A549 (cell line): ENCODE measurements at regions not wholly inside any gene's neighbourhood (a gene's known extent, or its start where the extent isn't known, plus 50 kb on each side); places are given as distances from the start of the nearest gene placed in this dataset.

Experiments
- ATAC-seq, 2 experiments: fragments of 200-7000 bp in 1 of 2; fragments of >200 bp in 1 of 2; cut with Nextera tagmentation in 1 of 2; cut with Tn5 transposase in 1 of 2; 3 replicates each; pipeline versions ENCODE4 v1.8.0 to v1.9.1; 2018 to 2020; ENCODE audit warnings: mild to moderate bottlenecking in 1 of 2, moderate library complexity in 1 of 2
- CTCF ChIA-PET: fragments of 300-600 bp; sonication (Branson Sonifier 250); formaldehyde crosslinking; extraction: SDS; loops from one replicate; lab custom pipeline; 2021; ENCODE audit warnings: antibody characterized with exemption, inconsistent platforms; lab: Yijun Ruan, JAX
- POLR2A ChIA-PET: fragments of 350-600 bp; formaldehyde crosslinking; extraction: SDS; loops from one replicate; lab custom pipeline; 2021; ENCODE audit warnings: antibody characterized with exemption, inconsistent platforms; lab: Yijun Ruan, JAX
- DNase-seq, 2 experiments: peaks; one replicate each; pipeline versions ENCODE4 v3.0.0 to v3.0.0-alpha.2; 2011 to 2016; ENCODE audit warnings: low read depth in 1 of 2, low spot score in 1 of 2
- FAIRE-seq: peaks from 2 replicates; lab custom pipeline; 2011; peaks lifted over from hg19 to GRCh38; lab: Jason Lieb, UNC
- H3K27ac ChIP-seq, 2 experiments: fragments of >200 bp; sonication (Bioruptor Twin); formaldehyde crosslinking; 3 replicates each; pipeline ENCODE4 v1.5.1; 2016 to 2017
- H3K4me1 ChIP-seq: fragments of >200 bp; sonication (Bioruptor Twin); formaldehyde crosslinking; 3 replicates; pipeline ENCODE4 v1.6.1; 2016
- H3K4me2 ChIP-seq: fragments of >200 bp; sonication (Bioruptor Twin); formaldehyde crosslinking; 3 replicates; pipeline ENCODE4 v1.6.1; 2016
- H3K4me3 ChIP-seq: fragments of >200 bp; sonication (Bioruptor Twin); formaldehyde crosslinking; 3 replicates; pipeline ENCODE4 v1.5.1; 2016
- H3K9me3 ChIP-seq: fragments of >200 bp; sonication (Bioruptor Twin); formaldehyde crosslinking; 3 replicates; pipeline ENCODE4 v1.6.1; 2016
- CHD2 ChIP-seq: fragments of 150-350 bp; IDR thresholded peaks from 2 replicates; pipeline ENCODE4 v1.6.1; 2014; ENCODE audit warnings: low read length; ENCODE audit not compliant: partially characterized antibody
- ESRRA ChIP-seq: fragments of 150-350 bp; IDR thresholded peaks from 2 replicates; pipeline ENCODE4 v1.6.1; 2014; ENCODE audit warnings: mild to moderate bottlenecking, low read length, borderline replicate concordance
- HMGXB4 ChIP-seq: fragments of 250-450 bp; sonication (Bioruptor Pico); IDR thresholded peaks from 2 replicates; pipeline ENCODE4 v1.5.0; 2021; ENCODE audit warnings: mild to moderate bottlenecking, moderate library complexity, borderline replicate concordance
- MAFK ChIP-seq: fragments of 450-650 bp; IDR thresholded peaks from 2 replicates; pipeline ENCODE4 v1.6.1; 2014; ENCODE audit not compliant: partially characterized antibody
- MYC ChIP-seq: IDR thresholded peaks from 2 replicates; pipeline ENCODE4 v1.6.1; 2012; ENCODE audit warnings: mild to moderate bottlenecking, inconsistent platforms, low read length, improper control_type of control experiment, borderline replicate concordance
- NPAS2 ChIP-seq: fragments of 250-450 bp; sonication (Bioruptor Pico); IDR thresholded peaks from 2 replicates; pipeline ENCODE4 v1.8.0; 2022; ENCODE audit warnings: mild to moderate bottlenecking, moderate library complexity, borderline replicate concordance
- REST ChIP-seq: fragments of 200-600 bp; sonication (generic); IDR thresholded peaks from 2 replicates; pipeline ENCODE4 v1.6.1; 2016; ENCODE audit warnings: antibody characterized with exemption, mild to moderate bottlenecking, moderate library complexity
- RNF2 ChIP-seq: fragments of 200-600 bp; sonication (generic); IDR thresholded peaks from 2 replicates; pipeline ENCODE4 v1.6.1; 2016; ENCODE audit warnings: low read depth, mild to moderate bottlenecking, antibody characterized with exemption, moderate library complexity, borderline replicate concordance
- ZNF302 ChIP-seq: fragments of 250-450 bp; sonication (Bioruptor Pico); IDR thresholded peaks from 2 replicates; pipeline ENCODE4 v1.9.0; 2021; ENCODE audit warnings: inconsistent platforms, mild to moderate bottlenecking, moderate library complexity
- WGBS: methylation state at CpG from one replicate; pipeline ENCODE4 v1.1.6; 2017; ENCODE audit errors: missing lambda C conversion rate; 5-methylcytosine and 5-hydroxymethylcytosine counted together
- TF ChIP-seq, protein P1 (sequence below): fragments of >200 bp; sonication (Bioruptor Twin); formaldehyde crosslinking; IDR thresholded peaks from 3 replicates; pipeline ENCODE4 v1.5.1; 2016
- TF ChIP-seq, protein P2 (sequence below): fragments of 250-450 bp; sonication (Bioruptor Pico); IDR thresholded peaks from 2 replicates; pipeline ENCODE4 v1.5.0; 2020; ENCODE audit warnings: low read depth, mild to moderate bottlenecking, moderate library complexity
- TF ChIP-seq, protein P3 (sequence below): fragments of 150-350 bp; IDR thresholded peaks from 2 replicates; pipeline ENCODE4 v1.6.1; 2014; ENCODE audit warnings: low read depth, mild to moderate bottlenecking, low read length

GRCh38 chr6:1091900-1092299 is 220.0 kb upstream of the FOXQ1 start (continued):
- TF ChIP-seq REST (no peak), ESRRA (no peak)
- TF ChIP-seq, protein P1, sequence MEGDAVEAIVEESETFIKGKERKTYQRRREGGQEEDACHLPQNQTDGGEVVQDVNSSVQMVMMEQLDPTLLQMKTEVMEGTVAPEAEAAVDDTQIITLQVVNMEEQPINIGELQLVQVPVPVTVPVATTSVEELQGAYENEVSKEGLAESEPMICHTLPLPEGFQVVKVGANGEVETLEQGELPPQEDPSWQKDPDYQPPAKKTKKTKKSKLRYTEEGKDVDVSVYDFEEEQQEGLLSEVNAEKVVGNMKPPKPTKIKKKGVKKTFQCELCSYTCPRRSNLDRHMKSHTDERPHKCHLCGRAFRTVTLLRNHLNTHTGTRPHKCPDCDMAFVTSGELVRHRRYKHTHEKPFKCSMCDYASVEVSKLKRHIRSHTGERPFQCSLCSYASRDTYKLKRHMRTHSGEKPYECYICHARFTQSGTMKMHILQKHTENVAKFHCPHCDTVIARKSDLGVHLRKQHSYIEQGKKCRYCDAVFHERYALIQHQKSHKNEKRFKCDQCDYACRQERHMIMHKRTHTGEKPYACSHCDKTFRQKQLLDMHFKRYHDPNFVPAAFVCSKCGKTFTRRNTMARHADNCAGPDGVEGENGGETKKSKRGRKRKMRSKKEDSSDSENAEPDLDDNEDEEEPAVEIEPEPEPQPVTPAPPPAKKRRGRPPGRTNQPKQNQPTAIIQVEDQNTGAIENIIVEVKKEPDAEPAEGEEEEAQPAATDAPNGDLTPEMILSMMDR: no peak
- TF ChIP-seq, protein P2, sequence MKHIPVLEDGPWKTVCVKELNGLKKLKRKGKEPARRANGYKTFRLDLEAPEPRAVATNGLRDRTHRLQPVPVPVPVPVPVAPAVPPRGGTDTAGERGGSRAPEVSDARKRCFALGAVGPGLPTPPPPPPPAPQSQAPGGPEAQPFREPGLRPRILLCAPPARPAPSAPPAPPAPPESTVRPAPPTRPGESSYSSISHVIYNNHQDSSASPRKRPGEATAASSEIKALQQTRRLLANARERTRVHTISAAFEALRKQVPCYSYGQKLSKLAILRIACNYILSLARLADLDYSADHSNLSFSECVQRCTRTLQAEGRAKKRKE (CRISPR knock-in tag): no peak

DNA sequence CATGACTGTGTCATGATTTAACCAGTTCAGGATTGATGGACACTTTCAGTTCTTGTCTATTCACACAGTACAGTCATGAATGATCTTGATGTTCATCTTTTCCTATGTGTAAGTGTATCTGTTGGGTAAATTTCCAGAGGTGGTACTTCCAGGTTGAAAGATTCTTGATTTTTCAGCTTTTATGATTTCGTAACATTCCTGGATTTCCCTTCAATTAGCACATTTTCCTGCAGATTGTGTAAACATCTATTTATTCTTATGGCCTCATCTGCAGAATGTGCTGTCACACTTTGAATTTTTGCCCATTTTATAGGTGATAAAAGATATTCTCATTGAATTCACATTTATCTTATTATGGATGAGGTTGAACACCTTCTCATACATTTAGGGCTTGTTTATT is 222.0 kb upstream of the FOXQ1 start:
- FAIRE-seq (no peak), ATAC-seq (no peak)
- POLR2A ChIA-PET: no interaction called here
- no peak overlapping the region for H3K4me3 ChIP-seq
- H3K9me3 ChIP-seq: no peaks in the 10 kb centered on the region
- TF ChIP-seq MYC: no peak
- TF ChIP-seq RNF2: no peak
- TF ChIP-seq ESRRA: no peak
- no peak for TF ChIP-seq ZNF302
- TF ChIP-seq NPAS2: no peak
- TF ChIP-seq, protein P3, sequence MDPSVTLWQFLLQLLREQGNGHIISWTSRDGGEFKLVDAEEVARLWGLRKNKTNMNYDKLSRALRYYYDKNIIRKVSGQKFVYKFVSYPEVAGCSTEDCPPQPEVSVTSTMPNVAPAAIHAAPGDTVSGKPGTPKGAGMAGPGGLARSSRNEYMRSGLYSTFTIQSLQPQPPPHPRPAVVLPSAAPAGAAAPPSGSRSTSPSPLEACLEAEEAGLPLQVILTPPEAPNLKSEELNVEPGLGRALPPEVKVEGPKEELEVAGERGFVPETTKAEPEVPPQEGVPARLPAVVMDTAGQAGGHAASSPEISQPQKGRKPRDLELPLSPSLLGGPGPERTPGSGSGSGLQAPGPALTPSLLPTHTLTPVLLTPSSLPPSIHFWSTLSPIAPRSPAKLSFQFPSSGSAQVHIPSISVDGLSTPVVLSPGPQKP: no peak
- TF ChIP-seq, all 56 proteins: peak for 0
- WGBS: 69% methylated on average over 1 of the region's 1 CpG
- CTCF ChIA-PET: no interaction called here
- no peak for DNase-seq
- Histone ChIP-seq H3K27ac (no peak overlapping the region), H3K4me1 (no peaks in the 10 kb centered on the region), H3K4me2 (no peak overlapping the region)

GRCh38 chr6:1088492-1089001 is 223.4 kb upstream of the FOXQ1 start:
- H3K9me3 ChIP-seq: no peaks in the 10 kb centered on the region
- no peak overlapping the region for H3K4me3 ChIP-seq
- FAIRE-seq (no peak), ATAC-seq (no peak), DNase-seq (no peak)
- H3K4me1 ChIP-seq: no peaks in the 10 kb centered on the region
- WGBS: 60% methylated on average over 5 of the region's 5 CpGs
- H3K4me2 ChIP-seq: no peak overlapping the region
- POLR2A ChIA-PET: no interaction called here
- CTCF ChIA-PET: no interaction called here
- H3K27ac ChIP-seq: no peak overlapping the region
- TF ChIP-seq CHD2 (no peak), HMGXB4 (no peak), MAFK (peak; percentile 70)
